OCI-LY1 (cell line): ENCODE measurements at regions not wholly inside any gene's neighbourhood (a gene's known extent, or its start where the extent isn't known, plus 50 kb on each side); places are given as distances from the start of the nearest gene placed in this dataset.

Source experiments
- H2AFZ ChIP-seq: fragments of 200-600 bp; sonication (generic), shearing (Covaris generic); 2 replicates; pipeline ENCODE4 v1.6.0; 2014; ENCODE audit warnings: antibody characterized with exemption, mild to moderate bottlenecking, low read length
- H3F3A ChIP-seq: fragments of 200-600 bp; sonication (generic), shearing (Covaris generic); 2 replicates; pipeline ENCODE4 v1.6.0; 2014; ENCODE audit warnings: mild to moderate bottlenecking, antibody characterized with exemption, low read length, moderate library complexity; ENCODE audit not compliant: insufficient read depth
- H3K27ac ChIP-seq: fragments of 200-600 bp; sonication (generic); 2 replicates; pipeline ENCODE4 v1.5.1; 2014; ENCODE audit warnings: low read length, mixed run types, mild to moderate bottlenecking, low read depth; ENCODE audit not compliant: poor library complexity, severe bottlenecking
- H3K27me3 ChIP-seq: fragments of 200-600 bp; sonication (generic); 2 replicates; pipeline ENCODE4 v1.6.0; 2014; ENCODE audit warnings: antibody characterized with exemption, mild to moderate bottlenecking, low read length, moderate library complexity; ENCODE audit not compliant: insufficient read depth
- H3K36me3 ChIP-seq: fragments of 200-600 bp; sonication (generic); 2 replicates; pipeline ENCODE4 v1.6.1; 2014; ENCODE audit warnings: mild to moderate bottlenecking, antibody characterized with exemption, low read length, moderate library complexity, mixed read lengths; ENCODE audit not compliant: insufficient read depth
- H3K4me1 ChIP-seq: fragments of 200-600 bp; sonication (generic); 2 replicates; pipeline ENCODE4 v1.5.1; 2014; ENCODE audit warnings: mild to moderate bottlenecking, low read length, moderate library complexity; ENCODE audit not compliant: insufficient read depth, severe bottlenecking
- H3K4me2 ChIP-seq: fragments of 200-600 bp; sonication (generic), shearing (Covaris generic); 2 replicates; pipeline ENCODE4 v1.6.1; 2014; ENCODE audit warnings: low read length
- H3K4me3 ChIP-seq: fragments of 200-600 bp; sonication (generic); 2 replicates; pipeline ENCODE4 v1.5.1; 2014; ENCODE audit warnings: low read length, low read depth, mild to moderate bottlenecking, mixed read lengths; ENCODE audit not compliant: poor library complexity, severe bottlenecking
- H3K79me2 ChIP-seq: fragments of 200-600 bp; shearing (Covaris generic); 2 replicates; pipeline ENCODE4 v1.6.1; 2016; ENCODE audit warnings: mixed run types, low read length, mixed read lengths; ENCODE audit not compliant: insufficient read depth
- H3K9ac ChIP-seq: fragments of 200-600 bp; sonication (generic), shearing (Covaris generic); 2 replicates; pipeline ENCODE4 v1.6.1; 2014; ENCODE audit warnings: mild to moderate bottlenecking, low read length, mixed read lengths
- H3K9me2 ChIP-seq: fragments of 200-600 bp; sonication (generic), shearing (Covaris generic); 2 replicates; pipeline ENCODE4 v1.6.1; 2014; ENCODE audit warnings: low read depth, mild to moderate bottlenecking, low read length, mixed read lengths
- H3K9me3 ChIP-seq: fragments of 200-600 bp; shearing (Covaris generic); 2 replicates; pipeline ENCODE4 v1.6.1; 2014; ENCODE audit warnings: low read length, mixed read lengths
- H4K20me1 ChIP-seq: fragments of 200-600 bp; sonication (generic), shearing (Covaris generic); 2 replicates; pipeline ENCODE4 v1.6.0; 2016; ENCODE audit warnings: mild to moderate bottlenecking, low read length; ENCODE audit not compliant: insufficient read depth
- EZH2 ChIP-seq: fragments of 200-600 bp; sonication (generic), shearing (Covaris generic); IDR thresholded peaks from 2 replicates; pipeline ENCODE4 v1.8.0; 2017; ENCODE audit warnings: borderline replicate concordance, mixed run types, mild to moderate bottlenecking, antibody characterized with exemption, low read length, moderate library complexity, mixed read lengths
- TF ChIP-seq, protein P1 (sequence below): fragments of 200-600 bp; sonication (generic), shearing (Covaris generic); IDR thresholded peaks from 2 replicates; pipeline ENCODE4 v1.5.1; 2017; ENCODE audit warnings: mild to moderate bottlenecking, antibody characterized with exemption, low read length, moderate library complexity, mixed read lengths

DNA sequence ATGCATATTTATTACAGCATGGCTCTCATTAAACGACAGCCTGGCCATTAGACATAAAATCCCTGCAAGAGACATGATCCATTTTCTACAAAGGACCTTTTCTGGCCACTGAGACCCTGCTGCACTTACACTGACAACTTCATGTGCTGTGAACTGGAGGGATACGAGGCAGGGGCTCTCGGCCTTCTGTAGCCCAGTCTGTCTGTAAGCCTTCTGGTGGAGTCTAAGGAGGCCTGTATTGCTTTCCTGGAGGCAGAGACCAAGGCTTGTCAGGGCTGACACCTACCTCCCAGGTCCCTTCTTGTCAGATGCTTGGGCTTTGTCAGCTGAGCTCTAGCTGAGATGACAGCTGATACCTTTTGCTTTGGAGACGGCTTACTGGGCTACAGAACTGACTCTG is 776.9 kb upstream of the ARPP21 start:
- H3K4me2 ChIP-seq: peak overlapping the region; percentile 51
- H2AFZ ChIP-seq: peak overlapping the region; percentile 51; the same call in 1 of the 2 replicates
- no peaks in the 10 kb centered on the region for H4K20me1 ChIP-seq
- H3K4me1 ChIP-seq: peaks cover 47% of the 10 kb centered on the region
- no peaks in the 10 kb centered on the region for H3F3A ChIP-seq
- H3K4me3 ChIP-seq: peak overlapping the region; percentile 29
- peak overlapping the region; percentile 91 for H3K27ac ChIP-seq
- TF ChIP-seq, protein P1, sequence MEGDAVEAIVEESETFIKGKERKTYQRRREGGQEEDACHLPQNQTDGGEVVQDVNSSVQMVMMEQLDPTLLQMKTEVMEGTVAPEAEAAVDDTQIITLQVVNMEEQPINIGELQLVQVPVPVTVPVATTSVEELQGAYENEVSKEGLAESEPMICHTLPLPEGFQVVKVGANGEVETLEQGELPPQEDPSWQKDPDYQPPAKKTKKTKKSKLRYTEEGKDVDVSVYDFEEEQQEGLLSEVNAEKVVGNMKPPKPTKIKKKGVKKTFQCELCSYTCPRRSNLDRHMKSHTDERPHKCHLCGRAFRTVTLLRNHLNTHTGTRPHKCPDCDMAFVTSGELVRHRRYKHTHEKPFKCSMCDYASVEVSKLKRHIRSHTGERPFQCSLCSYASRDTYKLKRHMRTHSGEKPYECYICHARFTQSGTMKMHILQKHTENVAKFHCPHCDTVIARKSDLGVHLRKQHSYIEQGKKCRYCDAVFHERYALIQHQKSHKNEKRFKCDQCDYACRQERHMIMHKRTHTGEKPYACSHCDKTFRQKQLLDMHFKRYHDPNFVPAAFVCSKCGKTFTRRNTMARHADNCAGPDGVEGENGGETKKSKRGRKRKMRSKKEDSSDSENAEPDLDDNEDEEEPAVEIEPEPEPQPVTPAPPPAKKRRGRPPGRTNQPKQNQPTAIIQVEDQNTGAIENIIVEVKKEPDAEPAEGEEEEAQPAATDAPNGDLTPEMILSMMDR: no peak
- TF ChIP-seq EZH2: no peak
- H3K79me2 ChIP-seq: no peaks in the 10 kb centered on the region
- H3K9me2 ChIP-seq: no peaks in the 10 kb centered on the region
- no peaks in the 10 kb centered on the region for H3K36me3 ChIP-seq
- H3K27me3 ChIP-seq: no peaks in the 10 kb centered on the region
- peak overlapping the region; percentile 30 for H3K9ac ChIP-seq
- no peaks in the 10 kb centered on the region for H3K9me3 ChIP-seq

DNA sequence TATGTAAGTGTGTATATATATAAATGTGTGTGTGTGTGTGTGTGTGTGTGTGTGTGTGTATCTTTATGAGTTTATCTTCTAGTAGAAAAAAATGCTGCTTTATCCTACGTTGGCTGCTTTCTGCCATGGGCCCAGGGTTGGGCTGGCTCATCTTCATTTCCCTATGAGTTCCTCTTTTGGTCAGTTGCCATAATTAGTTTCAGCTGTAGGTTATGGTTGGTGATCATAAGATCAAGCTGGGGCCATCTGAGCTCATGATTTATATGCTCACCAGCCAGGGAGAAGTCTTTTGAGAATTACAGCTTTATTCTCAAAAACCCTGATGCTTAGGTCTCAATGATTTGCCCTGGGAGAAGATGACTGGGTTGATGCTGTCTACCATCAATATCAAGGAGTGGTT is 775.8 kb upstream of the ARPP21 start:
- peak overlapping the region; percentile 91 for H3K27ac ChIP-seq
- H3K9me2 ChIP-seq: no peaks in the 10 kb centered on the region
- H3K9me3 ChIP-seq: no peaks in the 10 kb centered on the region
- no peaks in the 10 kb centered on the region for H4K20me1 ChIP-seq
- H3K27me3 ChIP-seq: no peaks in the 10 kb centered on the region
- TF ChIP-seq EZH2: no peak
- TF ChIP-seq, protein P1: no peak
- H3K36me3 ChIP-seq: no peaks in the 10 kb centered on the region
- H3K4me2 ChIP-seq: peak overlapping the region; percentile 51
- no peaks in the 10 kb centered on the region for H3F3A ChIP-seq
- peak overlapping the region; percentile 7; the same call in 1 of the 2 replicates for H3K9ac ChIP-seq
- no peak overlapping the region for H2AFZ ChIP-seq
- no peaks in the 10 kb centered on the region for H3K79me2 ChIP-seq
- peaks cover 47% of the 10 kb centered on the region for H3K4me1 ChIP-seq
- H3K4me3 ChIP-seq: no peak overlapping the region

DNA sequence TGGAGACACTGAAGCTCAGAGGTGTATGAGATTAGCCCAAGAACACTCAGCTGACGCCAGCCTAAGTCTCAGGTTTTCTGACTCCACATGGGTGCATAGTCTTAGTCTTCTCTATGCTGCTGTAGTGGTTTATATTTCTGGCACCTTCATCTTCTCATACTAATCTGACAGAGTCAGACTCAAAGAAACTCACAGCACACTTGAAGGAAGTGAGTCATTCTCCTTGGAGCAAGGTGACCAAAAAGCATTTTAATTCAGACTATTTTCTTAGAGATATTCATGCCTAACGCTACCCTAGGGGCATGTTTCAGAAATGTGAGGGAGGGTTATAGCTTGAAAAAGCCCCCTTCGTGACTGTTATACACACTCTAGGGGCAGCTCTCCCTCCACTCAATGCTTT is 775.3 kb upstream of the ARPP21 start:
- Histone ChIP-seq H3K9me3 (no peaks in the 10 kb centered on the region), H3K27ac (peak overlapping the region; percentile 91), H3K9ac (peak overlapping the region; percentile 7; the same call in 1 of the 2 replicates), H3K4me2 (peak overlapping the region; percentile 51), H3F3A (no peaks in the 10 kb centered on the region), H3K36me3 (no peaks in the 10 kb centered on the region), H3K27me3 (no peaks in the 10 kb centered on the region), H2AFZ (peak overlapping the region; percentile 30; the same call in 1 of the 2 replicates), H3K9me2 (no peaks in the 10 kb centered on the region), H3K79me2 (no peaks in the 10 kb centered on the region), H3K4me1 (peaks cover 47% of the 10 kb centered on the region), H3K4me3 (no peak overlapping the region), H4K20me1 (no peaks in the 10 kb centered on the region)
- TF ChIP-seq EZH2: no peak
- TF ChIP-seq, protein P1: no peak
